SK-N-MC (cell line): ENCODE measurements at regions not wholly inside any gene's neighbourhood (a gene's known extent, or its start where the extent isn't known, plus 50 kb on each side); places are given as distances from the start of the nearest gene placed in this dataset.
"Not testable (repeated sequence)": the region's sequence is repeated elsewhere in the genome, so short reads cannot be mapped to it uniquely, and the experiment has no call there.

Experiments used
- DNase-seq: peaks from one replicate; pipeline ENCODE4 v3.0.0-alpha.2; 2011; ENCODE audit warnings: low read depth, low spot score
- H3K27ac ChIP-seq: fragments of 200-600 bp; sonication (generic); 2 replicates; pipeline ENCODE4 v1.5.1; 2016; ENCODE audit warnings: mixed run types
- H3K36me3 ChIP-seq: fragments of 200-600 bp; sonication (generic); 2 replicates; pipeline ENCODE4 v1.6.1; 2017; ENCODE audit warnings: antibody characterized with exemption, low read length, mixed read lengths; ENCODE audit not compliant: insufficient read depth
- H3K4me3 ChIP-seq: fragments of 200-600 bp; sonication (generic); 2 replicates; pipeline ENCODE4 v1.5.1; 2016
- H3K9ac ChIP-seq: fragments of 200-600 bp; sonication (generic); 2 replicates; pipeline ENCODE4 v1.8.0; 2017; ENCODE audit warnings: mixed run types, mixed read lengths; ENCODE audit not compliant: insufficient read length
- H3K9me3 ChIP-seq: fragments of 200-600 bp; sonication (generic); 2 replicates; pipeline ENCODE4 v1.6.1; 2017; ENCODE audit warnings: low read depth, mild to moderate bottlenecking, antibody characterized with exemption, low read length, moderate library complexity, mixed read lengths
- EZH2 ChIP-seq: fragments of 200-600 bp; sonication (generic); IDR thresholded peaks from one replicate; pipeline ENCODE4 v1.6.1; 2017; ENCODE audit warnings: antibody characterized with exemption
- FOXP2 ChIP-seq: optimal IDR thresholded peaks from 2 replicates; pipeline ENCODE3; 2011; ENCODE audit warnings: mild to moderate bottlenecking, moderate library complexity; ENCODE audit not compliant: insufficient read depth; ENCODE audit errors: extremely low read length, control extremely low read depth
- POLR2AphosphoS5 ChIP-seq: IDR thresholded peaks from 2 replicates; pipeline ENCODE4 v1.6.1; 2012; ENCODE audit warnings: mild to moderate bottlenecking, low read depth, low read length, borderline replicate concordance

DNA sequence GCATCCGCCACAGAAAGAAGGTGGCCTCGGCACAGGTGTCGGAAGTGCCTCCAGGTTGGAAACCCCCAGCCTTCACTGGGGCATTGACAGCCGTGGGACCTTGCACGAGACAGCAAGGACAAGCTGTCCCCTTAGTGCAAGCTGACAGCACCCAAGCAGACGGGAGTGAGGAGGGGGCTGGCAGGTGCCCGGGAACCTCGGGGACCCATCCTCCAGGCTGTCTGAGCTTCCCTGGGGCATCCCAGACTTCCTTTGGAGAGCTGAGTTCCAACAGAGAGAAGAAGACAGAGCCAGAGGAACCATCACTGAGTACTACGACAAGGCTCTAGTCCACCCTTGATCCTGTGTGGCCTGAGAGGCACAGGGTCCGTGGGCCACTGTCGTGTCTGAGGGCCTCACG lies 100.6 kb upstream of the RAB4A start:
- H3K9ac ChIP-seq: no peak overlapping the region
- H3K9me3 ChIP-seq: no peaks in the 10 kb centered on the region
- H3K36me3 ChIP-seq: no peaks in the 10 kb centered on the region
- TF ChIP-seq EZH2 (no peak), FOXP2 (no peak), POLR2AphosphoS5 (no peak)
- H3K27ac ChIP-seq: no peak overlapping the region
- no peak overlapping the region for H3K4me3 ChIP-seq
- DNase-seq: no peak

DNA sequence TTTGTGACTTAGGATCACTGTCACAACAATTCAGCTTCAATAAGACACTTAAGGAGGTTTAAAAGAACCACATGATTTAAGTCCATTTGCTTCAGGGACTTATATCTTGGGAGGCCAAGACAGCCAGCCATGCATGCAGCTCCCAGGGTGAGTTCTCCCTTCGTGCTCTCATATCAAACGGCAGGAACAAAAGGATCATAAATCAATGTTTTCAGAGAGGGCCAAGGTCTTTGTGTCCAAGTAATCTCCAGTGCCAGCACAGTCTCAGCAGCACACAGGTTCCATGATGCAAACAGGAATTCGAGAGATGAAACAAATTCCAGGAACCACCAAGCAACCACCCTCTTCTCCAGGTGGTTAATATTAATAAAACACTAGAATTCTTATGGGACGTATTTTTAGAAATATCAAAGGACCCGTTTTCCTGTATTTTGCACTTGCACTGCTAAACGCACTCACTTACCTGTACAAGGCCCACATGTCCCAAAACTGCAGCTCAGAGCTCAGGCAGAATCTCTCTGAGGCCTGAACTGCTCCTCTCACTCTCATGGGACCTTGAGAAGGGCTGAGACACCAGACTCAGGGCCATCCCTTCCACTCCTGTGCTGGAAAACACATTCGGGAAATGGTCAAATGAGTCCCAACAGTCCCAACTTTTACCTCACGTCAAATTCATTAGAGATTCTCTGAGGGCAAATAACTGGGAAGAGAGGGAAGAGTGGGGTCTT lies 100.0 kb upstream of the RAB4A start:
- H3K36me3 ChIP-seq: no peaks in the 10 kb centered on the region
- TF ChIP-seq FOXP2 (no peak), EZH2 (no peak), POLR2AphosphoS5 (no peak)
- no peak overlapping the region for H3K4me3 ChIP-seq
- H3K27ac ChIP-seq: no peak overlapping the region
- no peak overlapping the region for H3K9ac ChIP-seq
- no peaks in the 10 kb centered on the region for H3K9me3 ChIP-seq
- no peak for DNase-seq

DNA sequence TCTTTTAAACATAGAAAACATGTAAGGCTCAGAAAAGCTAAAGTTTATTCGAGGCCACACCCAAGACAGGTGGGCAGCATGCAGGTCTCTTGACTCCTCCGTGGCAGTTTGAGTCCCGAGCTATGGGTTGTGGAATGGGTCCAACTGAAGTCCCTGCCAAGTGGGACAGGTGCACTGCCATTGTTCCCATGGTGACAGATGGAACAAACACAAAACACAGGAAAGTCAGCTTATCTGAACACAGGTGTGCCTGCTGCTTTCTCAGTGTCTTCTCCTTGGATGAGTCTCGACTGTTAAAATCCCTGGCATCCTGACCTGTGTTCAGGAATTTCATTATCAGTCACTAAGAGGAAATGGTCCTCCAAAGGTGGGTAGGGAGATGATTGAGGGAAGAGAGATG lies 99.0 kb upstream of the RAB4A start:
- no peaks in the 10 kb centered on the region for H3K9me3 ChIP-seq

GRCh38 chr1:229173491-229174476 lies 97.1 kb upstream of the RAB4A start:
- not testable (repeated sequence) for H3K9ac ChIP-seq, DNase-seq, H3K36me3 ChIP-seq, H3K27ac ChIP-seq, H3K9me3 ChIP-seq, H3K4me3 ChIP-seq

More for the DNA sequence above, 99.0 kb upstream of the RAB4A start:
- Histone ChIP-seq H3K27ac (no peak overlapping the region), H3K9ac (no peak overlapping the region), H3K4me3 (no peak overlapping the region), H3K36me3 (no peaks in the 10 kb centered on the region)
- TF ChIP-seq POLR2AphosphoS5 (no peak), EZH2 (no peak), FOXP2 (no peak)
- no peak for DNase-seq

- H3K27ac ChIP-seq, H3K9ac ChIP-seq, DNase-seq, H3K36me3 ChIP-seq, H3K9me3 ChIP-seq, H3K4me3 ChIP-seq: not testable (repeated sequence)
Observed at GRCh38 chr1:229175297-229175696, 95.6 kb upstream of the RAB4A start.

- not testable (repeated sequence) for H3K9me3 ChIP-seq, H3K4me3 ChIP-seq, H3K9ac ChIP-seq, DNase-seq, H3K36me3 ChIP-seq, H3K27ac ChIP-seq
Observed at GRCh38 chr1:229176457-229176856, 94.5 kb upstream of the RAB4A start.

- no peaks in the 10 kb centered on the region for H3K36me3 ChIP-seq
- TF ChIP-seq EZH2: no peak
- no peak for TF ChIP-seq FOXP2
- no peak for TF ChIP-seq POLR2AphosphoS5
- no peak for DNase-seq
- no peaks in the 10 kb centered on the region for H3K9me3 ChIP-seq
- no peak overlapping the region for H3K27ac ChIP-seq
- H3K4me3 ChIP-seq: no peak overlapping the region
- H3K9ac ChIP-seq: no peak overlapping the region
Observed at GRCh38 chr1:229180161-229180560, 90.8 kb upstream of the RAB4A start.

DNA sequence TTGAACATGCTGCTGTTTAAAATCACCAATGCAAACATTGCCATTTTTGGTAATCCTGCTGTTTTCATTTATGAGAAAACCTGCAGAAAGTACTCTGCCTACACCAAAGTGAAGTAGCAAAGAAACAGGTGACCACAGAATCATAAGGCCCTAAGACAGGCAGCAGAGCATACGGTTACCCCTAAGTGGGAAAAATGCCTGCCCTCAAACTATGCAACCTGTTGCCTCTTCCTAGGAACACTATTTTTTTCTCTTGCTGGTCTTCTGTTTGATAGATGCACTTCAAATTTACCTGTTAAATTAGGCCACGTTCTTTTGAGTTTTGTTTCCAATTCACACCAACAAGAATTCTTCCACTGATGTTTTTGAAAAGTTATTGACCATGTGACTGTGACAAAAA lies 89.5 kb upstream of the RAB4A start:
- Histone ChIP-seq H3K9ac (no peak overlapping the region), H3K9me3 (no peaks in the 10 kb centered on the region), H3K4me3 (no peak overlapping the region), H3K27ac (no peak overlapping the region), H3K36me3 (no peaks in the 10 kb centered on the region)
- DNase-seq: no peak
- TF ChIP-seq EZH2 (no peak), POLR2AphosphoS5 (no peak), FOXP2 (no peak)

DNA sequence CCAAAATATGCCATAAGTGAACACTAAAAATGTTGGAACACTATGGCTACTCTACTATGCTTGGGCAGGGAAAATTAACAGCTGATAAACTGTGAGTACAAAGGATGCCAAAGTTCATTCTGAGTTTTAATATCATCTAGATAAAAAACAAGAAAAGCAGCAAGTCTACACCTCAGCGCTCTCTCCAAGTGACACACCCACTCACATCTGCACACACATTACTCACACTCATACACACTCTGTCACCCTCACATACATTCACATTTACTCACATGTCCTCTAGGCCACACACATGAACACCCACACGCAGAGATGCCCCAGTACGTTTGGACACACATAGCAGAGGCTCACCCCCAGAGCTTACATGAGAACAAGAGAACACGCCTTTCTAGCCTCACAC lies 87.3 kb upstream of the RAB4A start:
- no peak overlapping the region for H3K27ac ChIP-seq
- no peak overlapping the region for H3K9ac ChIP-seq
- no peaks in the 10 kb centered on the region for H3K36me3 ChIP-seq
- H3K4me3 ChIP-seq: no peak overlapping the region
- no peaks in the 10 kb centered on the region for H3K9me3 ChIP-seq
- TF ChIP-seq FOXP2 (no peak), POLR2AphosphoS5 (no peak), EZH2 (no peak)
- DNase-seq: no peak
